Nephron progenitor cell (in vitro differentiated cells): ENCODE measurements at regions not wholly inside any gene's neighbourhood (a gene's known extent, or its start where the extent isn't known, plus 50 kb on each side); places are given as distances from the start of the nearest gene placed in this dataset.

Source experiments
- DNase-seq: peaks from one replicate; pipeline ENCODE4 v3.0.0; 2021
- H3K27ac Mint-ChIP-seq: 2 replicates; pipeline ENCODE4 v1.8.0; 2021; ENCODE audit warnings: mild to moderate bottlenecking, moderate library complexity, mixed read lengths
- H3K27me3 Mint-ChIP-seq: 2 replicates; pipeline ENCODE4 v1.8.0; 2021; ENCODE audit warnings: mild to moderate bottlenecking, low read depth, mixed read lengths; ENCODE audit not compliant: poor library complexity
- H3K36me3 Mint-ChIP-seq: 2 replicates; pipeline ENCODE4 v1.8.0; 2021; ENCODE audit warnings: low read depth, mixed read lengths
- H3K4me1 Mint-ChIP-seq: 2 replicates; pipeline ENCODE4 v1.8.0; 2021; ENCODE audit warnings: mixed read lengths
- H3K4me3 Mint-ChIP-seq: 2 replicates; pipeline ENCODE4 v1.8.0; 2021; ENCODE audit warnings: mild to moderate bottlenecking, moderate library complexity, mixed read lengths
- H3K9me3 Mint-ChIP-seq: 2 replicates; pipeline ENCODE4 v1.8.0; 2021; ENCODE audit warnings: mild to moderate bottlenecking, moderate library complexity, mixed read lengths
- TF ChIP-seq, protein P1 (sequence below): fragments of 200-600 bp; sonication (generic); IDR thresholded peaks from 2 replicates; pipeline ENCODE4 v1.5.0; 2021; ENCODE audit warnings: antibody characterized with exemption

DNA sequence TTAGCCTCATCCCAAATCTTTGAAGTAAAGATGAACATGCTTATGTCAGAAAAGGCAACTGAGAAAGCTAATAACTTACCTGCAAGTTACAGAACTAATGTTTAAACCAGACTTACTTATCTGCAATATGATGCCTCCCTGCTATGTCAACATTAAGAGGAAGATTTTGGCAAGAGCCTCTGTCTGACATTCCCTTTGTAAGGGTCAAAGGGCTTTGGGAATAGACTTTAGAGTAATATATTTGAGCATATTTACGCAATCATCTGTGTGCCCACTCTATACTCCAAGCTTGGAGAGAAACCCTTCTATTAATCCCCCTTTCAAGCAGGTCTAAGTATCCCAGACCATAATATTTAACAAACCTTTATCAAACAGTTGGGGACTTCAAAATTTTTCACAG, 389.4 kb downstream of the NPIPA8 start:
- Mint-ChIP-seq H3K9me3 (peaks cover 13% of the 10 kb centered on the region), H3K36me3 (peaks cover 5% of the 10 kb centered on the region), H3K27me3 (no peaks in the 10 kb centered on the region), H3K4me1 (peaks cover 30% of the 10 kb centered on the region), H3K4me3 (no peak overlapping the region), H3K27ac (no peak overlapping the region)
- no peak for DNase-seq
- TF ChIP-seq, protein P1, sequence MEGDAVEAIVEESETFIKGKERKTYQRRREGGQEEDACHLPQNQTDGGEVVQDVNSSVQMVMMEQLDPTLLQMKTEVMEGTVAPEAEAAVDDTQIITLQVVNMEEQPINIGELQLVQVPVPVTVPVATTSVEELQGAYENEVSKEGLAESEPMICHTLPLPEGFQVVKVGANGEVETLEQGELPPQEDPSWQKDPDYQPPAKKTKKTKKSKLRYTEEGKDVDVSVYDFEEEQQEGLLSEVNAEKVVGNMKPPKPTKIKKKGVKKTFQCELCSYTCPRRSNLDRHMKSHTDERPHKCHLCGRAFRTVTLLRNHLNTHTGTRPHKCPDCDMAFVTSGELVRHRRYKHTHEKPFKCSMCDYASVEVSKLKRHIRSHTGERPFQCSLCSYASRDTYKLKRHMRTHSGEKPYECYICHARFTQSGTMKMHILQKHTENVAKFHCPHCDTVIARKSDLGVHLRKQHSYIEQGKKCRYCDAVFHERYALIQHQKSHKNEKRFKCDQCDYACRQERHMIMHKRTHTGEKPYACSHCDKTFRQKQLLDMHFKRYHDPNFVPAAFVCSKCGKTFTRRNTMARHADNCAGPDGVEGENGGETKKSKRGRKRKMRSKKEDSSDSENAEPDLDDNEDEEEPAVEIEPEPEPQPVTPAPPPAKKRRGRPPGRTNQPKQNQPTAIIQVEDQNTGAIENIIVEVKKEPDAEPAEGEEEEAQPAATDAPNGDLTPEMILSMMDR: no peak

DNA sequence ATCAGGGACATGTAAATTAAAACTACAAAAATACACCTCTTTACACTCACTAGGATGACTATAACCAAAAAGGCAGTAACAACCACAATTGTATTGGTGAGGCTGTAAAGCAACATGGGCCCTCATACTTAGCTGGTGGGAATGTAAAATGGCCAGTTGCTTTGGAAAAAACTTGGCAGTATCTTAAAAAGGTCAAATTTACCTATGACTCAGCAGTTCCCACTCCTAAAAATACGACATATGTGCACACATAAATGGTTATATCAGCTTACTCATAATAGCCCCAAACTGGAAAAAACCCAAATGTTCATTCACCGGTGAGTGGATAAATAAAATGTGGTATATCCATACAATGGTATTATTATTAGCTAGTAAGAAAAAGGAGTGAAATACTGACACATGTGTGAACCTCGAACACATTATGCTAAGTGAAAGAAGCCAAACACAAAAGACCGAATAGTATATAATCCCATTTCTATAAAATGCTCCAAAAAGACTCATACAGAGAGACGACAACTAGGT, 391.4 kb downstream of the NPIPA8 start:
- Mint-ChIP-seq H3K36me3 (peaks cover 5% of the 10 kb centered on the region), H3K27ac (no peak overlapping the region), H3K9me3 (peaks cover 13% of the 10 kb centered on the region), H3K27me3 (no peaks in the 10 kb centered on the region), H3K4me3 (no peak overlapping the region), H3K4me1 (peaks cover 44% of the 10 kb centered on the region)
- DNase-seq: no peak
- TF ChIP-seq, protein P1: no peak

DNA sequence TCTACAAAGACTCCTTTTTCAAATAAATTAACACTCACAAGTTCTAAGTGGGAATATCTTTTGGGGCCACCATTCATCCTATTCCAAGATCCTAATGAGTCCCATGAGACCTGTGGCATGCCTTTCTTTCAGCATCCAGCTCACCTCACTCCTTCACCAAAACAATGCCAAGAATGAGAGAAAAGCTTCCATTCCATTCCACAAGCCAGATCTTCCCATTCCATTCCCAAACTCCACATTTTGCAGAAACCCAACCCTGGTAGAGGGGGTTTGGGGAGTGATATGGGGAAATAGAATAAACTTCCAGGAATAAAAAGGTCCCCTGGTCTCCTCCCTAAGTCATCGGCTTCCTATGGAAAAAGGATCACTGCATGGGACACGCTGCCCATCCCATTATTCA, 392.2 kb downstream of the NPIPA8 start:
- no peaks in the 10 kb centered on the region for H3K27me3 Mint-ChIP-seq
- H3K27ac Mint-ChIP-seq: no peak overlapping the region
- DNase-seq: no peak
- H3K4me3 Mint-ChIP-seq: no peak overlapping the region
- TF ChIP-seq, protein P1: no peak
- H3K4me1 Mint-ChIP-seq: peaks cover 44% of the 10 kb centered on the region
- H3K9me3 Mint-ChIP-seq: peaks cover 13% of the 10 kb centered on the region
- peaks cover 5% of the 10 kb centered on the region for H3K36me3 Mint-ChIP-seq

DNA sequence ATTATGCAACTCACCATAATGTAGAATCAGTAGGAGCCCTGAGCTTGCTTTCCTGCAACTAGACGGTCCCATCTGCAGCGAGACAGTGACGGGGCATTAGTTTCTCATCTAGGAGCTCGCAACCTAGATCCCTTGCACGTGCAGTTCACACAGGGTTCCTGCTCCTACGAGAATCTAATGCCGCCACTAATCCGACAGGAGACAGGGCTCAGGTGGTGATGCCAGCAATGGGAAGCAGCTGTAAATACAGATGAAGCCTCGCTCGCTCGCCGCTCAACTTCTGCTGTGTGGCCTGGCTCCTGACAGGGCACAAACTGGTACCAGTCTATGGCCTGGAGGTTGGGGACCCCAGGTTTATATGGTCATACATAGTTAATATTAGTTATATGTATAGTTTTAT, 394.5 kb downstream of the NPIPA8 start:
- no peak for DNase-seq
- Mint-ChIP-seq H3K27me3 (no peaks in the 10 kb centered on the region), H3K27ac (no peak overlapping the region)

DNA sequence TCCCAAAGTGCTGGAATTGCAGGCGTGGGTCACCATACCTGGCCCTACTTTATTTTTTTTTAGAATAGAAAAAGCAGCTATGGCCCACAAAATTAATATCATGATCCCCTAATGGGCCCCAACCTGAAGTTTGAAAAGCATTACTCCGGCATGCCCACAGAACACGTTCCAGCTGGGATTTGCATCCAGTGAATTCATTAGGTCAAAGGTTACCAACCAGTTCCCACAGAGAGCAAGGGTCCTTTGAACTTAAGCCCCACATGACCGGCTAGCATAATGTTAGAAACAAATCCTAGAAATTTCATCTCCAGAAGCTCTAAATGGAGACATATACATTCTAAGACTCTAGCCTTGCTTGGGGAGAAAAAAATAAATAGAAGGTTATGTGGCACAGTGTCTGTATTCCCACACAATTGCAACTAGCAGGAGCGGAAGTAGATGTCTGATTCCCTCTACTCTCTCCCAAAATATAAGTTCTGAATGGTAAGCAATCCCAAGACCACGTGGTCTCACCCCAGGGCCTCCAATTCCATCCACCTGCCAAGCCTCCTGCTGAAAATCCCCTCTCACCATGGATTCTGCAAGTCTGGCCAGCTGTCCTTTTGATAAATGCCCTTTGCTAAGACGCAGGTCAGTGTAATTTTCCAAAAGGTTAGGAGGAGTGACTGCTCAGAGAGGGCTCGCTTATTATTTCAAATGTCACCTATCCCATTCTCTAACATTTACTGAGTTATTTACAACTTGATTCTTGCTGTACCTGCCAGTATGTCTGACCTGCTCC, 395.8 kb downstream of the NPIPA8 start:
- DNase-seq: no peak
- H3K36me3 Mint-ChIP-seq: peaks cover 5% of the 10 kb centered on the region
- TF ChIP-seq, protein P1: no peak
- peak overlapping the region; percentile 17 for H3K27ac Mint-ChIP-seq
- H3K4me1 Mint-ChIP-seq: peaks cover 33% of the 10 kb centered on the region
- H3K4me3 Mint-ChIP-seq: peak overlapping the region; percentile 37
- no peaks in the 10 kb centered on the region for H3K27me3 Mint-ChIP-seq
- H3K9me3 Mint-ChIP-seq: peaks cover 13% of the 10 kb centered on the region

More for the DNA sequence above, 394.5 kb downstream of the NPIPA8 start:
- Mint-ChIP-seq H3K4me1 (peaks cover 41% of the 10 kb centered on the region), H3K9me3 (peaks cover 13% of the 10 kb centered on the region), H3K36me3 (peaks cover 5% of the 10 kb centered on the region), H3K4me3 (no peak overlapping the region)
- TF ChIP-seq, protein P1: no peak

DNA sequence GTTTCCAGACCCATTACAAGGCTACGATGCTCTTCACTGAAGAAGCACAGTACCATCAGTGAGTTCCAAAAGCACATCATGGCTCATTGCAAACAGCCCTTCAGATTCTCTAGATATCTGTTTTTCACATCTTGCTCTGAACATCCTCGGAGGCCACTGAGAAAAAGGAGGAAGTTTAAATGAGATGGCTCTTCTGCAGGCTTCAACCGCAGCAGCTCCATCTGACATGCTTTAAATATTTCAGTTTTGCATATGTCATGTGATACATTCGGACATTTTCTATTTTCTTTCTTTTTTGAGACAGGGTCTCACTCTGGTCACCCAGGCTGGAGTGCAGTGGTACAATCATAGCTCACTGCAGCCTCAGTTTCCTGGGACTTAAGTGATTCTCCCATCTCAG, 396.8 kb downstream of the NPIPA8 start:
- Mint-ChIP-seq H3K27me3 (no peaks in the 10 kb centered on the region), H3K4me1 (peaks cover 34% of the 10 kb centered on the region), H3K36me3 (peaks cover 5% of the 10 kb centered on the region), H3K4me3 (no peak overlapping the region), H3K9me3 (peaks cover 13% of the 10 kb centered on the region), H3K27ac (peak overlapping the region; percentile 64)
- TF ChIP-seq, protein P1: no peak
- DNase-seq: no peak
